ENCODE measurements at regions not wholly inside any gene's neighbourhood (a gene's known extent, or its start where the extent isn't known, plus 50 kb on each side); places are given as distances from the start of the nearest gene placed in this dataset.
A peak's percentile ranks its signal among the peaks of the same experiment; 100 is the strongest.

DNA sequence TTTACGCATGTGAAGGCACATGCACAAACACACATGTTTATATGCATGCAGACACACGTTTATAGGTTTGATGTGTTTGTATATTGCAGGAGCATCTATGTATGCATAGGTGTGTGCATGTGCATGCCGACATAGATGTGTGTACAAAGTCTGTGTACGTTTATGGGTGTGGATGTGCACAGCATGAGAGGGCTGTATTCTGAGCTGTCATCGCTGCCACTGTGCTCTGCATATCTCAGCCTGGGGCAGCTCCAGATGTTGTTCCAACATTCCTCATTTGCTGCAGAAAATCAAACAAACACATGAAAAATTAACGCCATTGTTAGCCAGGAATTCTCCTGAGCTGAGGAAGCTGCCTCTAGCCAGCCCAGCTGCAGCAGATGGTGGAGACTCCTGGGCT lies 132.3 kb upstream of the CSF3R start:
- H3K27me3 ChIP-seq (replicated peaks in 1 of 4; ENCODE audit: control insufficient read depth in 3 of 4, extremely low read depth in 1 of 4, insufficient read depth in 3 of 4, low read length in 3 of 4), result no peaks in the 10 kb centered on the region
- H3K79me2 ChIP-seq (ENCODE audit: control insufficient read depth in 1 of 2, insufficient read depth in 2 of 2, low read length in 2 of 2), result no peaks in the 10 kb centered on the region
- no peak overlapping the region for H2BK15ac ChIP-seq (ENCODE audit: low read length)
- no peak overlapping the region for H3K4ac ChIP-seq (replicated peaks; ENCODE audit: insufficient read length, low read depth, low read length)
- no peaks in the 10 kb centered on the region for H3K4me1 ChIP-seq (replicated peaks in 1 of 4; ENCODE audit: control insufficient read depth in 3 of 4, insufficient read depth in 4 of 4, low read length in 3 of 4)
- no peak overlapping the region for H3K4me2 ChIP-seq (ENCODE audit: insufficient read depth in 1 of 2, low read depth in 2 of 2, low read length in 2 of 2)
- no peaks in the 10 kb centered on the region for H3K79me1 ChIP-seq (ENCODE audit: low read depth, low read length)
- WGBS, 2 experiments (ENCODE audit: extremely low coverage in 1 of 2, insufficient coverage in 1 of 2, insufficient read length in 1 of 2, insufficient replicate concordance in 2 of 2, low coverage in 1 of 2, low lambda C conversion rate in 2 of 2, missing lambda C conversion rate in 1 of 2), result 81% methylated on average over 6 of the region's 6 CpGs; no CpG with 5 or more reads in 1 of the 2 experiments
- H3K9me3 ChIP-seq (ENCODE audit: insufficient read depth in 2 of 2, low read depth in 1 of 2, low read length in 1 of 2), result no peaks in the 10 kb centered on the region; a peak in 1 of 4 replicates
- ChIA-PET CTCF (ENCODE audit: partially characterized antibody) (interaction anchor here (0.7 to 25.9 kb wide), 8 partner anchors 9 to 414 kb away, joined by 3 to 303 read pairs (median 4); no protein-coding TSS in a partner anchor), POLR2A (ENCODE audit: partially characterized antibody) (no interaction called here)
- no peak overlapping the region for H3K27ac ChIP-seq (ENCODE audit: low read depth, low read length)
- H4K91ac ChIP-seq (replicated peaks; ENCODE audit: insufficient read length, low read length), result no peak overlapping the region
- H2BK20ac ChIP-seq (ENCODE audit: low read length), result no peak overlapping the region
- peak overlapping the region in 1 of 4 experiments; percentile 42; a peak in 1 of 7 replicates for H3K9ac ChIP-seq (replicated peaks in 1 of 4; ENCODE audit: extremely low read depth in 1 of 4, low read depth in 3 of 4, low read length in 3 of 4)
- no peak overlapping the region for H2BK12ac ChIP-seq (ENCODE audit: low read depth, low read length)
- no peak overlapping the region for H4K8ac ChIP-seq (ENCODE audit: extremely low read depth, insufficient read depth, low read length)
- no peak overlapping the region for H2AK5ac ChIP-seq (ENCODE audit: low read depth, low read length)
- H3K36me3 ChIP-seq (ENCODE audit: control insufficient read depth in 2 of 4, insufficient read depth in 4 of 4, low read length in 3 of 4), result no peaks in the 10 kb centered on the region
- DNase-seq (ENCODE audit: low read depth in 1 of 2, low spot score in 2 of 2) (no peak), FAIRE-seq (no peak)
- H3K18ac ChIP-seq (ENCODE audit: extremely low read depth, low read length), result no peak overlapping the region
- H3K23me2 ChIP-seq (ENCODE audit: low read depth, low read length), result 0 out of 2 replicates have a peak, but pooled peaks cover 6% of the 10 kb centered on the region
- H3K4me3 ChIP-seq (ENCODE audit: extremely low read depth in 1 of 4, insufficient read depth in 2 of 4, low read depth in 3 of 4, low read length in 4 of 4), result no peak overlapping the region
- no peak overlapping the region for H2AFZ ChIP-seq (ENCODE audit: low read length)
- no peak overlapping the region for H3K23ac ChIP-seq (ENCODE audit: insufficient read length)
- TF ChIP-seq YY1 (IDR thresholded peaks at IDR 0.05; ENCODE audit: low read depth, low read length) (no peak), POLR2A (IDR thresholded peaks at IDR 0.05; ENCODE audit: control extremely low read depth in 1 of 2, low read depth in 2 of 2, low read length in 2 of 2) (no peak), EGR1 (IDR thresholded peaks at IDR 0.05; ENCODE audit: borderline replicate concordance, low read depth, low read length) (no peak)
- H4K20me1 ChIP-seq (replicated peaks in 1 of 2; ENCODE audit: control insufficient read depth in 1 of 2, insufficient read depth in 2 of 2, low read length in 2 of 2), result peaks cover 0 to 12% of the 10 kb centered on the region in 2 experiments
- H4K5ac ChIP-seq (ENCODE audit: insufficient read length, low read depth, low read length), result no peak overlapping the region
- no peak overlapping the region for H3K56ac ChIP-seq (replicated peaks; ENCODE audit: insufficient read length, low read depth, low read length)
- no peak overlapping the region for H2BK5ac ChIP-seq (ENCODE audit: low read depth, low read length)
- no peak overlapping the region for H2BK120ac ChIP-seq (replicated peaks; ENCODE audit: low read depth, low read length)
- no peak overlapping the region for H3K14ac ChIP-seq (ENCODE audit: insufficient read length)

Data from H1 (cell line).